Bronchial epithelial cell (primary cell): ENCODE measurements at regions not wholly inside any gene's neighbourhood (a gene's known extent, or its start where the extent isn't known, plus 50 kb on each side); places are given as distances from the start of the nearest gene placed in this dataset.

Source experiments
- DNase-seq: peaks from one replicate; pipeline ENCODE4 v3.0.0-alpha.2; 2010; ENCODE audit warnings: low read depth
- FAIRE-seq: peaks from 2 replicates; lab custom pipeline; 2011; peaks lifted over from hg19 to GRCh38; lab: Jason Lieb, UNC
- H3K27me3 ChIP-seq: 2 replicates; pipeline ENCODE4 v1.5.1; 2011; ENCODE audit warnings: low read length; ENCODE audit not compliant: control insufficient read depth, insufficient read depth
- H3K36me3 ChIP-seq: 2 replicates; pipeline ENCODE4 v1.5.1; 2011; ENCODE audit warnings: low read length; ENCODE audit not compliant: control insufficient read depth, insufficient read depth
- H3K4me3 ChIP-seq: 2 replicates; pipeline ENCODE4 v1.5.1; 2011; ENCODE audit warnings: mild to moderate bottlenecking, low read depth, low read length, control low read depth
- TF ChIP-seq, protein P1 (sequence below): IDR thresholded peaks from 2 replicates; pipeline ENCODE4 v1.5.1; 2011; ENCODE audit warnings: mild to moderate bottlenecking, moderate library complexity, low read length, control low read depth, inconsistent platforms; ENCODE audit not compliant: insufficient read depth, severe bottlenecking

DNA sequence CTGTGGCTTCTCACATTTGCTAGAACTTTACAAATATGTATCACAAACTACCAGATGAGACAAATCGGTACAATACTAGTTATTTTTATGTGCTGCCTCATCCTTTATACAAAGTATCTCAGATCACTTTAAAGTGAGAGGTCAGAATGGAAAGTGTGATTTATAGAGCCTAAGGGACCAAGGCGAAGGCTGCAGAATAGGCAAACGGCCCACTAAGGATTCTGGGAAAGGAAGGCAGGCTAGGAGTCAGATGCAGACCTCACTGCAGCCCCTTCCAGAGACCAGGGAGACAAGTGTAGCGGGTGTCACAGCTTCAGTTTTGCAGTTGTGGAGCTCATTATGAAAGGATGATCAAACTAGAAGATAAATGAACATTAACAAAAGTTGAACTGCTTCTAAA is 190.6 kb downstream of the HIBADH start:
- no peaks in the 10 kb centered on the region for H3K36me3 ChIP-seq
- TF ChIP-seq, protein P1, sequence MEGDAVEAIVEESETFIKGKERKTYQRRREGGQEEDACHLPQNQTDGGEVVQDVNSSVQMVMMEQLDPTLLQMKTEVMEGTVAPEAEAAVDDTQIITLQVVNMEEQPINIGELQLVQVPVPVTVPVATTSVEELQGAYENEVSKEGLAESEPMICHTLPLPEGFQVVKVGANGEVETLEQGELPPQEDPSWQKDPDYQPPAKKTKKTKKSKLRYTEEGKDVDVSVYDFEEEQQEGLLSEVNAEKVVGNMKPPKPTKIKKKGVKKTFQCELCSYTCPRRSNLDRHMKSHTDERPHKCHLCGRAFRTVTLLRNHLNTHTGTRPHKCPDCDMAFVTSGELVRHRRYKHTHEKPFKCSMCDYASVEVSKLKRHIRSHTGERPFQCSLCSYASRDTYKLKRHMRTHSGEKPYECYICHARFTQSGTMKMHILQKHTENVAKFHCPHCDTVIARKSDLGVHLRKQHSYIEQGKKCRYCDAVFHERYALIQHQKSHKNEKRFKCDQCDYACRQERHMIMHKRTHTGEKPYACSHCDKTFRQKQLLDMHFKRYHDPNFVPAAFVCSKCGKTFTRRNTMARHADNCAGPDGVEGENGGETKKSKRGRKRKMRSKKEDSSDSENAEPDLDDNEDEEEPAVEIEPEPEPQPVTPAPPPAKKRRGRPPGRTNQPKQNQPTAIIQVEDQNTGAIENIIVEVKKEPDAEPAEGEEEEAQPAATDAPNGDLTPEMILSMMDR: no peak
- no peak for DNase-seq
- no peak for FAIRE-seq
- peaks cover 1% of the 10 kb centered on the region for H3K27me3 ChIP-seq
- H3K4me3 ChIP-seq: no peak overlapping the region
